Left kidney (tissue), 1 donor: ENCODE measurements at regions not wholly inside any gene's neighbourhood (a gene's known extent, or its start where the extent isn't known, plus 50 kb on each side); places are given as distances from the start of the nearest gene placed in this dataset.
A peak's percentile ranks its signal among the peaks of the same experiment; 100 is the strongest.

Experiments
- DNase-seq: peaks from one replicate; pipeline ENCODE4 v3.0.0-alpha.2; 2013

DNA sequence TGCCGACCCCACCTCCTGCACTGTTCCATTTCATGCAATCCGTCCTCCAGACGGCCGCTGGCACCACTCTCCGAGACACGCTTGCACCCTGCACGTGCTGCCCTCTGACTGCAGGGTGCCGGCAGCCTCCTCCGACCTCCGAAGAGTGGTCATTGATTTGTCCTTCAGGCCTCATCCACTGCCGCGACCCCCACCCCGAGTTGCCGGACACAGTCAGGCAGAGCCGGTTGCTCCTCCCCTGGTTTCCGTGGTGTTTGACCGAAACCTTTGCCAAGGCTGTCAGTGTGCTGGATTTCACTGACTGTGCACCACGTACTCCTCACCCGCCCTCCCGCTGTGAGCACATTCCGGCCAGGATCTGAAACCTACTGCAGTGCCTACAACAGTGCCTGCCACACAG, 156.4 kb upstream of the PDE10A start:
- DNase-seq: no peak

- DNase-seq: no peak
Observed at GRCh38 chr6:165818200-165818599, 155.2 kb upstream of the PDE10A start.

DNA sequence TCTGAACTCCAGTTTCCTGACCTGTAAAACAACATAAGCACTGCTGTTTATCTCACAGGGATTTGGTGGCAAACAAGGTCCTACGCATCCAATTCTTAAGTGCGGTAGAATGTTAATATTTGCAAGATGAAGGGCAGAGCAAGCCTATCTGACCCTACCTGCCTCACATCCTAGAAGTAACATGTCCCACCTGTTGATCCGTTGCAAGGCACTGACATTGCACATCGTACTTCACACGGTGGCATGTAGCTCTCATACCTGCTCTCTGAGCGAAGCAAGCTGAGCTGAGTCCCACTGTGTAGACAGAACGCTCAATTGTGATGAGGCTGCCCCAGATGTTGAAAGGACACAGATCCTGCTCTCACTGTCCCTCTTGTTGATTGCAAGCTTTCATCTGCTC, 154.7 kb upstream of the PDE10A start:
- DNase-seq: no peak

DNA sequence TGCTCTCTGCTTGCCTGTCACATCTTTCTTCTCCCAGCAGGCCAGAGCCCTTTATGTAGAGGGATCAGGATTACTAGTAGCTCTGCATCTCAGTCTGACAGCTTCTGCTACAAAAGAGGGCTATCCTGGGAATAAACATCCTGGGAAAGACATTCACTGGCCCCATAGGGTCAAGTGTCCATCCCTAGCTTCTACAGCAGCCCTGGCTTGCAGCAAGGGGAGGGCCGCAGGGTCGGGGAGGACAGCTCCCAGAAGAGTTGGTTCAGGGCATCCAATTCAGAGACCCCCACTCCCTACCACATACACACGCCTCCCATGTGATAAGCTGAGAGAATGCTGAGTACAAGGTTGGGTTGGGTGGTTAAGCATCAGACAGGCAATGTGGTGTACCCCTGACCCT, 154.1 kb upstream of the PDE10A start:
- no peak for DNase-seq

DNA sequence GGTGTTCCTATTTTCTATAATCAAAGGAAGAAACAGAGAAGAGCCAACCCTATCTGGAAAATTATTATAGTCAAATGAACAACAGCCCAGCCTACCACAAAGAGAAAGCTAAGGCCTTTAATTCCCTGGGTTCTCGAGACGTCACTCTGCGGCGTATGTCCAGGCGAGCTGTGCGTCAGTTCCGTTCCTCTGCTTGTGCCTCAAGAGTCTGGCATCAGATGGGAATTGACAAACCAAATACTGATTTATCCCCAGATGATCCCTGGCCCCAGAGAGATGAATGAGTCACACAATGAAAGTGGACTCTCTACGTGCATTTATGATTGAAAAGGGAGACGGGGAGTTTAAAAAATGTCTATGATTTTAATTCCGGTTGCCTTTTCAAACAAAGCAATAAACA, 151.6 kb upstream of the PDE10A start:
- DNase-seq: no peak

GRCh38 chr6:165811512-165811911, 148.5 kb upstream of the PDE10A start:
- no peak for DNase-seq

DNA sequence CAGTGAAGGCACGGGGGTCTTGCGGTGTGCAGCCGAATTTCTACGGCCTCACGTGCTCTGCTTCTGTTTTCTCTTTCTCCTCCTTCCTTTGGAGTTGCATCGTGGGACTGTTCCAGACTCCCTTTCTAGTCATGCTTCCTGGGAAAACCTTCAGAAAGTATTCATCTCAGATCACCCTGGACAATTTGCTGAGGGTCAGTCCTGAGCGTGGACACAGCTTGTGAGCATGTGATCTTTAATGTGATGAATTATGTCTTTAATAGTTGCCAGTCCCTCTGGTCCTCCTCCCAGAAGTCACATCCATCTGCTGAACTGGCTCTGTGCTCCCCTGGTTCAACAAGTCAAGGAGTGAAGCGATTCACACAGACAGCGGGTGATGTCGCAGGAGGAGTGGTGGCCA, 145.0 kb upstream of the PDE10A start:
- DNase-seq: no peak

- DNase-seq: no peak
Observed at GRCh38 chr6:165807249-165807960, 144.4 kb upstream of the PDE10A start.

GRCh38 chr6:165806126-165806810, 143.2 kb upstream of the PDE10A start:
- no peak for DNase-seq

DNA sequence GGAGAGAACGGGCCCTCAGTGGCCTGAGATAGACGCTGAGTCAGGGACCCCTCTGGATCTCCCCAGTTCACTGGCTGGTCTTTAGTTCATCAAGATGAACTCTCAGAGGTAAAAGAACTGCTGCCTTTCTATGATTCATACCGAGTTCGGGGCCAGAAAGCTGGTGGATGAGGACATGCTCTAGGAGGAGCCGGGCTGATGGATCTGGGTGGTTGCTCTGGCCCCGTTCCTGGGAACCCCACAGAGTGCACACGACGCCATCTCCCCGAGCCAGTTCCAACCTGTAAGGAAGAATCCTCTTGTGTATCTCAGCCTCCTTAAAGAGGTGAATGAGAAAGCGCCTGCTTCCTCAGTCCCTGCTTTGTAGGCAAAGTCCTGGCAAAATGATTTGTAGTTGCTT, 142.6 kb upstream of the PDE10A start:
- DNase-seq: no peak

DNA sequence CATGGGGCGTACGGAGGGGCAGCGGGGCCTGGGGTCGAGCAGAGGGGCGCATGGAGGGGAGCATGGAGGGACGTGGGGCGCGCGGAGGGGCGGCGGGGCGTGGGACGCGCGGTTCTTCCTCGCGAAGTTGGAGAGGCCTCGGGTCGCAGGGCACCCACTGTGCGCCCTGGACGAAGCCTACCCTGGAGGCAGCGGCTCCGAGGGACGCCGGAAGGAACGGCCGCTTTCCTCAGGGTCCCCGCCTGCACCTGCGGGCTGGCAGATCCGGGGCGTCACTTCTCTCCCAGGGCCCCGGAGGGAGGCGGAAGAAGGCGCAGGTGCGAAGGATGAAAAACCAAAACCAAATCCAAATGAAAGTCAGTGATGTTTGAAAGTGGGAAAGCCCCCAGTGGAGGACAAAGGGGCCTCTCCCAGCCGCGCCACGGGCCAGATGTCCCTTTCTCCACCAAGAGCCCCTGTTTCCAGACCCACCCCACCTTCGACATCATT, 142.1 kb upstream of the PDE10A start:
- DNase-seq: no peak

DNA sequence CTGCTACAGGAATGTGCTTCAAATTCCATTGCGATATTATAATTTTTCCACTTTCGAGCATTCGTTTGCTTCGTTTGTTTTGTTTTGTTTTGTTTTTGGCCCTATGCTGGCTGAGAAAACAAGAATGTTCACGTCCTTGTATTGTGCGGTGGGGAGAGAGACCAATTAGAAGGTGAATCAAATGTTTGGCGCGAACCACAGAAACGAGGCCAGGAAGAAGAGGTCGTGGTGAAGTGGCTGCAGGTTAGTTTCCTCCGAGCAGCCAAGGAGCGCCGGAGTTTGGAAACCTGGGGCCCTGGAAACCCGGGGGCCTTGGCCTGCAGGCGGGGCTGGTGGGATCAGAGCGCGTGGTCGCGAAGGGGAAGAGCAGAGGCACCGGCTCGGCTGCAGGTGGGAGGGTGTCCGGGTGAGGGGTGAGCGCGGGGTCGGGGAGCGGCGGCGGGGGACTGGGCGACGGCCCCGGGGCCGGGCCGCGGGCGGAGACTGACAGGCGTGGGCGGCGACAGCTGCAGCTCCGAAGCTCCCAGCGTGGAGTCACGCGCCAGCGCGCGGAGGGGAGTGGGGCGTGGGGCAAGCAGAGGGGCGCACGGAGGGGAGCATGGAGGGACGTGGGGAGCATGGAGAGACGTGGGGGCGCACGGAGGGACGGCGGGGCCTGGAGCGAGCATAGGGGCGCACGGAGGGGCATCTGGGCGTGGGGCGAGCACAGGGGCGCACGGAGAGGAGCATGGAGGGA, 141.5 kb upstream of the PDE10A start:
- DNase-seq: no peak

DNA sequence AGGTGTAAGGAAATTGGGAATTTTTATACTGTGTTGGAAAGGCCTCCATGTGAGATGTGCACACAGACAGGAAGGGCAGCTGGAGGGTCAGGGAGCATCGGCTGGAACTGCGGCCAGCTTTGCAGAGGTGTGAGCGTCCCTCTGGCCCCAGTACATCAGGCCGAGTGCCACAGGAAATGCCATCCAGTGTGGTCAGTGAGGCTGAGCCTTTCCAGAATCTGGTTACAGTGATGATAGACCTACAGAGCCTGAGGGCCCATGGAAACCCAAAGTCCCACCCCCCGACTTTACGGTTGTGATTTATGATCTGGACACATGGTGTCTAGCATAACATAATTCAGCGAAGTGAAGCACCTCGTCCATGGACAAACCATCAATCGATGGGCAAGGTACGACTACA, 137.3 kb upstream of the PDE10A start:
- no peak for DNase-seq

GRCh38 chr6:165799391-165800153, 136.5 kb upstream of the PDE10A start:
- DNase-seq: no peak

GRCh38 chr6:165798991-165799390, 135.9 kb upstream of the PDE10A start:
- DNase-seq: no peak

- no peak for DNase-seq
Observed at GRCh38 chr6:165794179-165794601, 131.1 kb upstream of the PDE10A start.

DNA sequence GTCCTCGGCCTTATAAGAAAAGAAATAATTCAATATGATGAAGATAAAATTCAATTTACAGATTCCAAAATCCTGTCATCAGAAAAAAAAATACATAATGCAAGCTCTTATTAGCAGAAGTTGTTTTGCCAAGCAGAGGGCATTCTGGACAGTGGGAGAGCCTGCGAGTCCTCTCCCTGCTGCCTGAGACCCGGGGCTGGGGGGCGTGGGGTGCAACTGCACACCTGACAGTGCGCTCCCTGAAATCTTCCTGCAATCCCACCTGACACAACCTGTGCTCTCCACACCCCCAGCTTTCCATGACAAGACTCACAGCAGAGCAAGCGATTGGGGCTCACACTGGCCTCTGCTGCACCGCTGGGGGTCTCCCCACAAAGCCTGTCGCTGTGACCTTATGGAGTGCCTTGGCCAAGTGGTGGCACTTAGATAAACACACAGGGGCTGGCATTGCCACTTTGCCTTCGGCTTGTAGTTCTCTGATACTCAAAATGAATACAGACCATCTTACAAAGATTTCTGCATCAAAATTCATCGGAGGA, 130.3 kb upstream of the PDE10A start:
- no peak for DNase-seq

DNA sequence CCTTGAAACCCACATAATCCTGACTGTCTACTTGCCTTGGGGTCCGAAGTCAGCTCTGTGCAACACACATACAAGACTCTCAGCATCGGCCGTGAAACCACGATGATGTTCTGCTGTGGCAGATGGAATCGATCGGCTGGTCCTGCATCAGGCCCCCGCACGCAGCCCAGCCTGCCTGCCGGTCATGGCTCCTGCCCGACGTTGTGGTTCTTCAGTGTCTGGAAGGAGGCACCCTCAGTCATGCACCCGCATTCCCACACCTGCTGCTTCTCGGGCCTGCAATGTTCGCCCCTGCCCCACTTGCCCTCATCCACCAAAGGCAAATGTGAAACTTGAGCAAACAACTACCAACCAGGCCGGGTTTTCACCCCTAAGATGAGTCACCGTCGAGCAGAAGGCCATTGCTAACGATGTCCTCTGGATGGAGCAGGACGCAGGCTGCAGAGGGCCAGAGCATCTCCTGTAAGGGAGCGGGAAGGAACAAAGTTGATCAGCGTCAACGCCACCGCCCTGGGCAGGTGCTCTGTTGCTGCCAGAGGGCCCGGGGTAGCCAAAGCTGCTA, 128.9 kb upstream of the PDE10A start:
- no peak for DNase-seq

- no peak for DNase-seq
Observed at GRCh38 chr6:165791306-165791705, 128.3 kb upstream of the PDE10A start.

DNA sequence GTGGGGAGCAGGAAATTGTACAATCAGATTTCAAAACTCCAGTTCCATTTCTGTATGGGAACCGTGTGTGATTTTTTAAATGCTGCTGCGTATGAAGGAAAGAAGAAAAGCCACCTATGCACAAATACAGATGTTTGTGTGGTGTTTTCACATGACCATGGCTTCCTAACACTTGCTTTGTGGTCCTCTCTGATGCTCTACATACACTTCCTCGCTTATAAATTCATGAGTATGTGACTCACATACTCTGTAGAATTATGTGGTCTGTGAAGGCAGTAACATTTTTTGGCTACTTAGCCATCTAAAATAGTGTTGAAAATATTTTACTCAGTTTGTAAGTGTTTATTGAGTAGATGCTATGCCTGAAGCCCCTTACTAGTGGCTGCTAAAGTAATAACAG, 119.8 kb upstream of the PDE10A start:
- no peak for DNase-seq

- peak; percentile 54 for DNase-seq
Observed at GRCh38 chr6:165782134-165782533, 119.1 kb upstream of the PDE10A start.

- no peak for DNase-seq
Observed at GRCh38 chr6:165777680-165778079, 114.6 kb upstream of the PDE10A start.
